Central memory CD8-positive, alpha-beta T cell (primary cell): ENCODE measurements at regions not wholly inside any gene's neighbourhood (a gene's known extent, or its start where the extent isn't known, plus 50 kb on each side); places are given as distances from the start of the nearest gene placed in this dataset.
"Not testable (repeated sequence)": the region's sequence is repeated elsewhere in the genome, so short reads cannot be mapped to it uniquely, and the experiment has no call there.

Experiments
- ATAC-seq: fragments of 150-1000 bp; cut with Tn5 transposase; replicated peaks from 2 replicates; pipeline ENCODE4 v1.10.0; 2022; ENCODE audit warnings: mild to moderate bottlenecking, moderate FRiP score, moderate number of reproducible peaks; ENCODE audit not compliant: poor library complexity, severe bottlenecking; ENCODE audit errors: extremely low read depth
- DNase-seq, 2 donors: peaks; one replicate each; pipeline ENCODE4 v3.0.0; 2021; ENCODE audit warnings: low spot score in 2 of 2
- H3K27ac Mint-ChIP-seq: one replicate; pipeline ENCODE4 v1.8.0; 2022; ENCODE audit warnings: low read depth, mild to moderate bottlenecking, moderate library complexity, mixed read lengths
- H3K27me3 Mint-ChIP-seq: one replicate; pipeline ENCODE4 v1.8.0; 2022; ENCODE audit warnings: mixed read lengths
- H3K36me3 Mint-ChIP-seq: one replicate; pipeline ENCODE4 v1.8.0; 2022; ENCODE audit warnings: mild to moderate bottlenecking, moderate library complexity, mixed read lengths; ENCODE audit not compliant: insufficient read depth
- H3K4me1 Mint-ChIP-seq: one replicate; pipeline ENCODE4 v1.8.0; 2022; ENCODE audit warnings: mixed read lengths
- H3K4me3 Mint-ChIP-seq: one replicate; pipeline ENCODE4 v1.8.0; 2022; ENCODE audit warnings: mild to moderate bottlenecking, moderate library complexity, mixed read lengths
- H3K9me3 Mint-ChIP-seq: one replicate; pipeline ENCODE4 v1.8.0; 2022; ENCODE audit warnings: mixed read lengths

DNA sequence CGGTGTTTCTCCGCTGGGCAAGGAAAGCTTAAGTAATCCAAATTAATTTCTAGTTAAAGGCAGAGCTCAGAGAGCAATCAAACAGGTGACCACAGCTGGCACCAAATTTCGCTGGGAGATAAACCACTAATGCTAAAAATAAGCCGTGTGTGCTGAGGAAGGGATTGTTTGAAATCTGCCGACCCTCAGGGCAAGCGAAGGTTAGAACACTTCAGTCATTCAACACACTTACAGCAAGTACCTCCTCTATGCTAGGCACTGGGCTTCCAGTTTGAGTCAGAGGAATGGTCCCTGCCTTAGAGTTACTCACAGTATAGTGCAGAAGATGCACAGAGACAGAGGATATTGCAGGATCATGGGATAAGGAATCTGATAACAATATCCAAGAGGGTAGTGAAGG lies 467.9 kb upstream of the PODXL start:
- no peaks in the 10 kb centered on the region for H3K36me3 Mint-ChIP-seq

DNA sequence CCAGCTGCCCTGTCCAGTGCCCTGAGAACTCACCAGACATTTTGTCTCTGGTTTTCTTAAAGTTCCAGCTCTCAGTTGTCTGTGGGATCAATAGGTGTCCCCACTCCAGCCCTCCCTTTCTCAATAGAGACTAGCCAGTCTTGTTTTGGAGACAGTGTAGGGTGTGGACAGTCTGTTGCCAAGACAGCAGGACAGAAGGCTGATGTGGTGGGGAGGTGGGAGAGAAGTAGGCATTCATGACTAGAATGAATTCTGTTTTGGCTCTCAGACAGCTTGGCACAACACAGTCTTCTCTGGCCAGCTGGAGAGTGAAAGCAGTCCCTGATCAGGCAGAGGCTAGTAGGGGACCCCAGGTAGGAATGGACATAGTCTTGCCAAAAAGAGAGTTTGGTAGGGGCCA lies 467.0 kb upstream of the PODXL start:
- H3K9me3 Mint-ChIP-seq: peaks cover 6% of the 10 kb centered on the region
- no peaks in the 10 kb centered on the region for H3K4me1 Mint-ChIP-seq
- DNase-seq: no peak
- no peak for ATAC-seq
- peaks cover 16% of the 10 kb centered on the region for H3K27me3 Mint-ChIP-seq
- H3K36me3 Mint-ChIP-seq: no peaks in the 10 kb centered on the region
- H3K4me3 Mint-ChIP-seq: no peak overlapping the region
- no peak overlapping the region for H3K27ac Mint-ChIP-seq

More for the DNA sequence above, 467.9 kb upstream of the PODXL start:
- Mint-ChIP-seq H3K9me3 (peaks cover 6% of the 10 kb centered on the region), H3K4me1 (no peaks in the 10 kb centered on the region), H3K27ac (no peak overlapping the region), H3K4me3 (no peak overlapping the region), H3K27me3 (peaks cover 16% of the 10 kb centered on the region)
- ATAC-seq (no peak), DNase-seq (no peak)

DNA sequence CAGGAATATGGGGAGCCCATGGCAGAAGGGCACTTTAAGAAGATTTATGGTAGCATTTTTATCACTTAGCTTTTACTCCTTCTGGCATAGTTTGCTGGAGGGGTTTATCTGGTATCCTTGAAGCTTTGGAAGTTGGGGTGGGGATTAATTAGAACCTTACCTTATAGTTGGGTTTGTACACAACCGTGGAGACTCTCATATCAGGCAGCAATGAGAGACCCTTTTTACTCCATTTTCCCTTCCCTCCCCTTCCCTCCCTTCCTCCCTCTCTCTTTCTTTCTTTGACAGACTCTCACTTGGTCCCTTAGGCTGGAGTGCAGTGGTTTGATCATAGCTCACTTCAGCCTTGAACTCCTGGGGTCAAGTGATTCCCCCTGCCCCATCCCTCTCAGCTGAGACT lies 465.8 kb upstream of the PODXL start:
- H3K27ac Mint-ChIP-seq: no peak overlapping the region
- no peak overlapping the region for H3K4me3 Mint-ChIP-seq
- peaks cover 6% of the 10 kb centered on the region for H3K9me3 Mint-ChIP-seq
- DNase-seq (no peak), ATAC-seq (no peak)
- H3K36me3 Mint-ChIP-seq: no peaks in the 10 kb centered on the region
- H3K4me1 Mint-ChIP-seq: no peaks in the 10 kb centered on the region
- peaks cover 16% of the 10 kb centered on the region for H3K27me3 Mint-ChIP-seq

DNA sequence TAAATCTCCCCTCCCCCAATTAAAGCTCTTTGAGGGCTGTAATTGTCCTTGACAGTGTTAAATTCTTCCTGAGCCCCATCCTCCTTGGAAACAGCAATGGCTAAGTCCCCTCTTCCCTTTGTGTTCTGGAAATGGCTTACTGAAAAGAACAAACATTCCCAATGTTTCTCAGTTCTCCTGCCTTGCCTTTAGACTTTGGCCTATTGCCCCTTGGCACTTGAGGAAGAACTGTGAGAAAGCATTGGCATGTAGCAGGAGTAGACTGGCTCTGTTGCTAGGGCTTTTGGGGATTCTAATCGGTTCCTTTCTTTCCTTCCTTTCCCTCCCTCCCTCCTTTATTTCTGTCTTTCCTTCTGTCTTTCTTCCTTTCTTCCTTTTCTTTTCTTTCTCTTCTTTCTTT lies 463.3 kb upstream of the PODXL start:
- peaks cover 6% of the 10 kb centered on the region for H3K9me3 Mint-ChIP-seq
- no peak overlapping the region for H3K4me3 Mint-ChIP-seq
- ATAC-seq (no peak), DNase-seq (no peak)
- H3K27me3 Mint-ChIP-seq: peaks cover 17% of the 10 kb centered on the region
- no peaks in the 10 kb centered on the region for H3K36me3 Mint-ChIP-seq
- H3K27ac Mint-ChIP-seq: no peak overlapping the region
- no peaks in the 10 kb centered on the region for H3K4me1 Mint-ChIP-seq

DNA sequence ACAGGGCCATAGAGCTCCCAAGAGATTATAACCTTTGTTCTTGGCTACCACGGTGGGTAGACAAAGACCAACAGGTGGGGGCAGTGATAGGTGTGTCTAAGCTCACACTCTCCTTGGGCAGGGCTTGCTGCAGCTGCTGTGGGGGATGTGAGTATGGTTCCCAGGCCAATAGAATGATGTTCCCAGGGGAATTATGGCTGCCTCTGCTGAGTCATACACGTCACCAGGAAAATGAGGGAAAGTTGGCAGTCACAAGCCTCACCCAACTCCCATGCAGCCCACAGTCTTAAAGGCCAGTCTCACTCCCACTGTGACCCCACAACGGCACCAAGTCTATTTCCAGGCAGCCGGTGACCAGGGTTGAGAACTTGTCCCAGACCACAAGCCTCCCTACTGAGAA lies 453.4 kb upstream of the PODXL start:
- Mint-ChIP-seq H3K27me3 (peaks cover 16% of the 10 kb centered on the region), H3K4me3 (no peak overlapping the region), H3K9me3 (peaks cover 18% of the 10 kb centered on the region), H3K27ac (no peak overlapping the region), H3K4me1 (no peaks in the 10 kb centered on the region), H3K36me3 (no peaks in the 10 kb centered on the region)
- DNase-seq (no peak), ATAC-seq (no peak)

DNA sequence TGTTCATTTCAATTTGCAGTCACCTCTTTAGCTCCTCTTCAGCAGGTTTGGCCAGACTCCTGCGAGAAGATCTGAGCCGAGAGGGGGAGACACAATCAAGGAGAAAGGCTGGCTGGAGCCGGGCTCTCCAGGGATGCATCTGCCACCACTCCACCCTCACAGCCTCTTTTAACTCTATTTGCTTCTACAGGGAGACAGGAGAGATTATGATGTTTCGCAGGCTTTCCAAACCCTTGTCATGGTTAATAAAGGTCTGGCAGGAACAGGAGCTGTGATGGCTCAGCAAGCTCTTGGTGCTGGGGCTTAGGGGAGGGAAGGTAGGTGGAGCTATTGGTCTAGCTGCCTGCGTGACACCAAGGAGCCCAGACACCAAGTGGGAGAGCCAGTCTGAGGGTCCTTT lies 448.1 kb upstream of the PODXL start:
- peaks cover 10% of the 10 kb centered on the region for H3K9me3 Mint-ChIP-seq
- no peaks in the 10 kb centered on the region for H3K36me3 Mint-ChIP-seq
- H3K27ac Mint-ChIP-seq: no peak overlapping the region
- no peaks in the 10 kb centered on the region for H3K4me1 Mint-ChIP-seq
- no peaks in the 10 kb centered on the region for H3K27me3 Mint-ChIP-seq
- H3K4me3 Mint-ChIP-seq: no peak overlapping the region
- DNase-seq (no peak), ATAC-seq (no peak)

DNA sequence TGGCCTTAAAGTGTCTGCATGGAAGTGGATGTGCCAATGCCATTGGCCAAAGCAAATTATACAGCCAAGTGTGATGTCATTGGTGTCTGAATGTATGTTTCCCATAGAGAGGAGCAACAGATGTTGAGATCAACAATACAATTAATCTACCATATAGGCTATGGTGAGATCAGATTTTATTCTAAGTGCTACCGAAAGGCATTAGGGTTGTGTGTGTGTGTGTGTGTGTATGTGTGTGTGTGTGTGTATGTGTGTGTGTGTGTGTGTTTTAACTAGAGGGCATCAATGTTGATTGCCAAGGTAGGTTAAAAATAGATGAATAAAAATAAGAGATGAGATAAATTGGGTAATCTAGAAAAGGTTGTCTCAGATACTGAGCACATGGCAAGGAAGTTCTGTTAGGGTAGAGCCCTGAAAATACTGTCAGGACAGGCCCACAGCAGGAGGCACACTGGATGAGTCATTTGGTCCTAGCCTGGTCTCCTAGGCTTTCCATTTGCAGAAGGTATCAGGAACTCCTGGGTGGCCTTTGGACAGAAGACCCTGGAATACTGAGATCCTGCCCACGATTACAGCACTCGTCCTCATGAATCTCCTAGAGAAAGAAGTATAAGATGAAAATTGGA lies 446.0 kb upstream of the PODXL start:
- no peaks in the 10 kb centered on the region for H3K36me3 Mint-ChIP-seq

DNA sequence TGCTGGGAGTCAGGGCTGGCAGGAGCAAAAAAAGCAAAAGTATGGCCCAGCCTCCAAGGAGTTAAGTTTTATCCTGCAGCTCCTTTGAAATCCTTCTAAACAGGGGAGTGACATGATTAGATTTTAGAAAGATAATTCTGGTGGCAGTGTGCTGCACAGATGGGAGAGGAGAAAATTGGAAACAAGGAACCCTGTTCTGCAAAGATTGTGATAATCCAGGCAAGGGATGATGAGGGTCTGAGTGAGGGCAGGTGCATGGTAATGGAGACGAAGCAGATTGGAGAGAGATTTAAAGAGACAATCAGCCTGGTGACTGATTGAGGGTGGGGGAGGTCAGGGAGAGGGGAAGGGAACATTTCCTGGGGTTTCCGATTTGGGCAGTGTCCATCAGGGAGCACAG lies 444.7 kb upstream of the PODXL start:
- H3K36me3 Mint-ChIP-seq: no peaks in the 10 kb centered on the region
- ATAC-seq: no peak
- no peaks in the 10 kb centered on the region for H3K4me1 Mint-ChIP-seq
- no peaks in the 10 kb centered on the region for H3K27me3 Mint-ChIP-seq
- DNase-seq: no peak
- no peak overlapping the region for H3K4me3 Mint-ChIP-seq
- H3K27ac Mint-ChIP-seq: no peak overlapping the region
- no peaks in the 10 kb centered on the region for H3K9me3 Mint-ChIP-seq

More for the DNA sequence above, 446.0 kb upstream of the PODXL start:
- Mint-ChIP-seq H3K4me1 (no peaks in the 10 kb centered on the region), H3K4me3 (no peak overlapping the region), H3K27ac (no peak overlapping the region), H3K27me3 (no peaks in the 10 kb centered on the region), H3K9me3 (no peaks in the 10 kb centered on the region)
- ATAC-seq (no peak), DNase-seq (no peak)

DNA sequence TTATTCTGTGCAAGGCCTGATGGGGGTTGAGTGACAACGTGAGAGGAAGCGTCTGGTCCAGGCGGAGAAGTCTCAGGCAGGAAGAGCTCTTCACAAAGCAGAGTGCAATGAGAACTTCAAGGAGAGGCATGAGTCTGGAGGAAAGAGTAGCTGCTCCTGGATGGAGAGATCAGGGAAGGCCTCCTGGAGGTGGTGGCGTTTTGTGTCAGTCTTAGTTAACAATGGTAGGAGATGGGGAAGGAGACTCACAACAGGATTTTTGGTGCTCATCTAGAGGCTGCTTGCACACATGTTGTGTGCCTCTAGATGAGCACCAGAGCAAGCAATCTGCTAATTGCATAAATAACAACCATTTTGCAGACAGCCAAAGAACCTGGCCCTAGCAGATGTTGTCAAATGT lies 442.8 kb upstream of the PODXL start:
- Mint-ChIP-seq H3K36me3 (no peaks in the 10 kb centered on the region), H3K4me3 (no peak overlapping the region), H3K4me1 (no peaks in the 10 kb centered on the region), H3K9me3 (no peaks in the 10 kb centered on the region), H3K27ac (no peak overlapping the region), H3K27me3 (no peaks in the 10 kb centered on the region)
- ATAC-seq (no peak), DNase-seq (no peak)

DNA sequence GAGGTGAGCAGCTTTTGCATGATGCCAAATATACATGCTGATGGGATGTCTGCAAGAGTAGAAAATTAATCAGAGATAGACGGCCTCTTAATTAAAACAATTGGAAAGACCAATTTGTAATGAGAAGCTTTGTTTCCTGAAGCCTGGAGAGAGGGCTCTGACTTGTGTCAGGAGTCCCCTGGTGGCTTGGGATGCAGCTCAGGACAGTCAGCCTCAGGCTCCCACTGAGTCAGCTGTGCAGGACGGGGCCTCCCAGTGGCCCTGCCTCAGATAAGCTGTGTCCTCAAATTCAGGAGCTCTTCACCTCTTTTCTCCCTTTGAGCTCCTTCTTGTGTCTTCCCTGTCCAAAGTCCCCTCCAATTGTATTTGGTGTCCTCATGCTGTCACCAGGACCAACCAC lies 438.9 kb upstream of the PODXL start:
- no peak overlapping the region for H3K27ac Mint-ChIP-seq
- H3K27me3 Mint-ChIP-seq: no peaks in the 10 kb centered on the region
- H3K9me3 Mint-ChIP-seq: peaks cover 7% of the 10 kb centered on the region
- H3K36me3 Mint-ChIP-seq: no peaks in the 10 kb centered on the region
- H3K4me1 Mint-ChIP-seq: no peaks in the 10 kb centered on the region
- ATAC-seq (no peak), DNase-seq (no peak)
- no peak overlapping the region for H3K4me3 Mint-ChIP-seq

DNA sequence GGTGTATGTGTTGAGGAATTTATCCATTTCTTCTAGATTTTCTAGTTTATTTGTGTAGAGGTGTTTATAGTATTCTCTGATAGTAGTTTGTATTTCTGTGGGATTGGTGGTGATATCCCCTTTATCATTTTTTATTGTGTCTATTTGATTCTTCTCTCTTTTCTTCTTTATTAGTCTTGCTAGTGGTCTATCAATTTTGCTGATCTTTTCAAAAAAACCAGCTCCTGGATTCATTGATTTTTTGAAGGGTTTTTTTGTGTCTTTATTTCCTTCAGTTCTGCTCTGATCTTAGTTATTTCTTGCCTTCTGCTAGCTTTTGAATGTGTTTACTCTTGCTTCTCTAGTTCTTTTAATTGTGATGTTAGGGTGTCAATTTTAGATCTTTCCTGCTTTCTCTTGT lies 424.6 kb upstream of the PODXL start:
- DNase-seq, H3K4me1 Mint-ChIP-seq, H3K9me3 Mint-ChIP-seq, H3K36me3 Mint-ChIP-seq, H3K27me3 Mint-ChIP-seq, H3K4me3 Mint-ChIP-seq, ATAC-seq, H3K27ac Mint-ChIP-seq: not testable (repeated sequence)

DNA sequence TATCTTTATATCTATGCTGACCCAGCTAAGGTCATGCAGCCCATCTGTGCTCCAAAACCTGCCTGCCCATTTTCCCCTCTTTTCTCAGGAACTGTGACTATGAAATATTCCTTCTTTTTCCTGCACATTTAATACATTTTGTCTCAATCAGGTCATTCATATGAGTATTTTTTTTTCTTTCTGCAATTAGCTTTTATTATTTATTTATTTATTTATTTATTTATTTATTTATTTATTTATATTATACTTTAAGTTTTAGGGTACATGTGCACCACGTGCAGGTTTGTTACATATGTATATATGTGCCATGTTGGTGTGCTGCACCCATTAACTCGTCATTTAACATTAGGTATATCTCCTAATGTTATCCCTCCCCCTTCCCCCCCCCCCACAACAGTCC lies 421.7 kb upstream of the PODXL start:
- not testable (repeated sequence) for H3K36me3 Mint-ChIP-seq, H3K9me3 Mint-ChIP-seq, H3K27me3 Mint-ChIP-seq, DNase-seq, H3K4me3 Mint-ChIP-seq, H3K27ac Mint-ChIP-seq, ATAC-seq, H3K4me1 Mint-ChIP-seq

DNA sequence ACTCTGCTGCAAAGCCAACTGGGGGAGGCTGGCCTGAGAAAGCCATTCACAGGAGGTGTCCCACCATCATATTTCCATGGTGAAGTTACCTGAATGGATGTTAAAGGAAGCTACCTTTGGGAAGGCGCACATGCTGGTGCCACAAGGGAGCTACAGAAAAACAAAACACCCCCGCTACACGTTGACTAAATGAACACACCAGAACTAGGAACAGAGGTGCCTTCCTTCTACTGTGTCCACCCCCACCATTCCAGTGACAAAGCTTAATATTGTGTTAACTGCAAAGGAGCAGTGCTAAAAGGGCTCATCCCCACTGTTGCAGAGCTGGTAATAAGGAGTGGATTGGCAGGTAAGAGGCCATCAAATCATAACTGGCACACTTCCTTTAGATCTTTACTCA lies 420.0 kb upstream of the PODXL start:
- H3K36me3 Mint-ChIP-seq: no peaks in the 10 kb centered on the region
- peaks cover 4% of the 10 kb centered on the region for H3K27me3 Mint-ChIP-seq
- DNase-seq (no peak), ATAC-seq (no peak)
- H3K4me1 Mint-ChIP-seq: no peaks in the 10 kb centered on the region
- no peak overlapping the region for H3K4me3 Mint-ChIP-seq
- no peak overlapping the region for H3K27ac Mint-ChIP-seq
- H3K9me3 Mint-ChIP-seq: no peaks in the 10 kb centered on the region

DNA sequence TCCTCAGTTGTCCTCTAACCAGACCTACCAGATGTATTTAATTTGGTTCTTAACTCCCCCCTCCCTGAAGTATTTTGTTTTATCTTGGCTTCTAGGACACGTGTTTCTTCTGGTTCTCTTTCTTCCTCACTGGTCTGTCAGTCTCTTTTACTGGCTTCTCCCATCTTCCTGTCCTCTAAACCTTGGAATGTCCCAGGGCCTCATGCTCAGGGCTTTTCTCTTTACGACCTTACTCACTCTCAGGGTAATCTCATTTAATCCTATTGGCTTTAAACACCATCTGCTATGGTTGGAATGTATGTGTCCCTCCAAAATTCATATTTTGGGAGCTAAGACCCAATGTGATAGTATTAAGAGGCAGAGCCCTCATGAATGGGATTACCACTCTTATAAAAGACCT lies 418.2 kb upstream of the PODXL start:
- Mint-ChIP-seq H3K27me3 (no peaks in the 10 kb centered on the region), H3K9me3 (no peaks in the 10 kb centered on the region), H3K36me3 (no peaks in the 10 kb centered on the region), H3K4me3 (no peak overlapping the region), H3K4me1 (no peaks in the 10 kb centered on the region), H3K27ac (no peak overlapping the region)
- ATAC-seq (no peak), DNase-seq (no peak)
